ENCODE measurements at regions not wholly inside any gene's neighbourhood (a gene's known extent, or its start where the extent isn't known, plus 50 kb on each side); places are given as distances from the start of the nearest gene placed in this dataset.

DNA sequence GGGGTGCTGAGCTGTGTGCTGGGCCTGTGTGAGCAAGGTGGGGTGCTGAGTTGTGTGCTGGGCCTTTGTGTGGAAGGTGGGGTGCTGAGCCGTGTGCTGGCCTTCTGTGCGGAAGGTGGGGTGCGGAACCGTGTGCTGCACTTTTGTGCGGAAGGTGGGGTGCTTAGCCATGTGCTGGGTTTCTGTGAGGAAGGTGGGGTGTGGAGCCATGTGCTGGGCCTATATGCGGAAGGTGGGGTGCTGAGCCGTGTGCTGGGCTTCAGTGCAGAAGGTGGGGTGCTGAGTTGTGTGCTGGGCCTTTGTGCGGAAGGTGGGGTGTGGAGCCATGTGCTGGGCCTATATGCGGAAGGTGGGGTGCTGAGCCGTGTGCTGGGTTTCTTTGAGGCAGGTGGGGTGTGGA lies 555.4 kb upstream of the EEF2KMT start:
- Histone ChIP-seq H3K36me3 (ENCODE audit: control insufficient read depth in 2 of 2, extremely low read depth in 1 of 2, insufficient read depth in 2 of 2, low read length in 2 of 2) (no peaks in the 10 kb centered on the region), H3K27ac (ENCODE audit: insufficient read depth, low read depth, low read length) (no peak overlapping the region), H3K9me3 (replicated peaks; ENCODE audit: control insufficient read depth, insufficient read depth, low read length) (peaks cover 11% of the 10 kb centered on the region), H2AFZ (ENCODE audit: low read depth, low read length) (no peak overlapping the region), H3K4me3 (replicated peaks in 1 of 3; ENCODE audit: insufficient read depth in 1 of 3, low read depth in 1 of 3, low read length in 3 of 3) (no peak overlapping the region), H3K9me1 (replicated peaks; ENCODE audit: control insufficient read depth, extremely low read depth, insufficient read depth, low read length) (no peaks in the 10 kb centered on the region), H3K4me1 (ENCODE audit: control insufficient read depth, extremely low read depth, insufficient read depth, low read length) (no peaks in the 10 kb centered on the region), H3K9ac (replicated peaks; ENCODE audit: extremely low read depth, insufficient read depth, low read length) (no peak overlapping the region), H4K20me1 (replicated peaks; ENCODE audit: control insufficient read depth, extremely low read depth, insufficient read depth, low read length) (no peaks in the 10 kb centered on the region), H3K79me2 (ENCODE audit: control insufficient read depth, insufficient read depth, low read length) (no peaks in the 10 kb centered on the region), H3K4me2 (ENCODE audit: insufficient read depth, low read length) (no peak overlapping the region), H3K27me3 (ENCODE audit: control insufficient read depth in 2 of 2, insufficient read depth in 2 of 2, low read length in 2 of 2) (no peaks in the 10 kb centered on the region)
- no peak for TF ChIP-seq POLR2A (IDR thresholded peaks at IDR 0.05; ENCODE audit: low read depth, low read length)
- no peak for TF ChIP-seq GATA2 (IDR thresholded peaks at IDR 0.05; ENCODE audit: insufficient read depth, insufficient read length, low read depth, low read length)
- no peak for TF ChIP-seq FOS (IDR thresholded peaks at IDR 0.05; ENCODE audit: borderline replicate concordance, insufficient read depth, low read length)
- TF ChIP-seq MYC (IDR thresholded peaks at IDR 0.05; ENCODE audit: low read depth, low read length): no peak
- no peak for TF ChIP-seq JUN (IDR thresholded peaks at IDR 0.05; ENCODE audit: borderline replicate concordance, insufficient read depth, insufficient read length, low read depth)
- ChIA-PET CTCF (no interaction called here), POLR2A (no interaction called here)
- BruUV-seq (replicated peaks): no TSS peak
- FAIRE-seq: no peak
- intact Hi-C loops (cut with micrococcal nuclease) (no loop called here), dilution Hi-C loops (cut with MboI; ENCODE audit: extremely low pct_ligation_motif_present, low sequenced_read_pairs) (no loop called here)
- DNase-seq (ENCODE audit: low read depth, low spot score): no peak

DNA sequence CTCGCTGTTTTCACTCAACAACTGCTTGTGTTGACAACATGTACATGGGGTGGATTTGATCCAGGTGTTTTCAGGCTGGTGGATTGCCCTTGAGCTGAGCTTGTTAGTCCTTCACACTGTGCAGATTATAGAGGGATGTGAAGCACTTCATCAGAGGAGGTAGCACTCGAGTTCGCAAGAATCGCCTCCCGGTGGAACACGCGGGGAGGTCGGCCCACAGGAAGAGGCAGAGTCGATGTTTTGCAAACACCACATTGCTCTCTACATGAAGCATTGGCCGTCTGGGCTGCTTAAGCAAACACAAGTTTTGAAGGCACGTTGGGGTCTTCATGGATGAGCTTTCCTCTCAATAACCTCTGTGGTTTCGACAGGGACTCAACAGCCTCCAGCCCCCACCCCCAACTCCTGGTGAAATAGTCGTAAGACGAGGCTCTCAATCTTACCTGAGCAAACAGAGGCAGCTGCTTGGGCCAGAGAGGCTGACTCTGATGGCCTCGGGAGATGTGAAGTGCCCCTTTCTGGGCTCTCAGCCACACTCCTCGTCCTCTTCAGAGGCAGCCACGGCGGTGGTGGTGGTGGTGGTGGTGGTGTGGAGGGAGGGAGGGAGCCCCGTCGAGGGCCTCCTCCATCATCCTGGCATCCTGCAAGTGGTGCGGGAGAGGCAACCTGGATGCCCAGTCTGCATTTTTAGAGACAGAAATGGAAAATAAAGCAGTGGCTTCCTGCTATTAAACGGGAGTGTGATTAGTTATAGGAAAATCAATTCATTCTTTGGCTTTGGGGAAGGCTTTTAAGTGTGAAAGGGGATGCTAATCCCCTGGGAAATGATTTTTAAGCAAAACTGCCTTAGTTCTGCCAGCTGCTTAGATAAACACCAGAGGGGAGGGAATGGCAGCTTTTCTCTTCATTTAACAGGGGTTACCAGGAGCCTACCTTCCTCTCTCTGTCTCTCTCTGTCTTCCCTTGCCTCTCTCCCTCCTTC lies 552.5 kb upstream of the EEF2KMT start:
- TF ChIP-seq GATA2 (IDR thresholded peaks at IDR 0.05; ENCODE audit: insufficient read depth, insufficient read length, low read depth, low read length) (no peak), CTCF (IDR thresholded peaks at IDR 0.05; ENCODE audit: extremely low read depth in 1 of 2, insufficient read depth in 1 of 2, low read depth in 1 of 2, low read length in 2 of 2) (no peak), JUN (IDR thresholded peaks at IDR 0.05; ENCODE audit: borderline replicate concordance, insufficient read depth, insufficient read length, low read depth) (no peak), POLR2A (IDR thresholded peaks at IDR 0.05; ENCODE audit: low read depth, low read length) (no peak), MAX (IDR thresholded peaks at IDR 0.05; ENCODE audit: insufficient read depth, insufficient read length) (no peak)
- Histone ChIP-seq H3K9me1 (replicated peaks; ENCODE audit: control insufficient read depth, extremely low read depth, insufficient read depth, low read length) (no peaks in the 10 kb centered on the region), H3K27ac (ENCODE audit: insufficient read depth, low read depth, low read length) (no peak overlapping the region), H3K79me2 (ENCODE audit: control insufficient read depth, insufficient read depth, low read length) (no peaks in the 10 kb centered on the region), H3K27me3 (ENCODE audit: control insufficient read depth in 2 of 2, insufficient read depth in 2 of 2, low read length in 2 of 2) (no peaks in the 10 kb centered on the region), H3K9ac (replicated peaks; ENCODE audit: extremely low read depth, insufficient read depth, low read length) (no peak overlapping the region), H3K4me2 (ENCODE audit: insufficient read depth, low read length) (no peak overlapping the region), H2AFZ (ENCODE audit: low read depth, low read length) (no peak overlapping the region), H3K4me1 (ENCODE audit: control insufficient read depth, extremely low read depth, insufficient read depth, low read length) (no peaks in the 10 kb centered on the region), H4K20me1 (replicated peaks; ENCODE audit: control insufficient read depth, extremely low read depth, insufficient read depth, low read length) (no peaks in the 10 kb centered on the region), H3K9me3 (replicated peaks; ENCODE audit: control insufficient read depth, insufficient read depth, low read length) (peaks cover 15% of the 10 kb centered on the region), H3K4me3 (replicated peaks in 1 of 3; ENCODE audit: insufficient read depth in 1 of 3, low read depth in 1 of 3, low read length in 3 of 3) (no peak overlapping the region), H3K36me3 (ENCODE audit: control insufficient read depth in 2 of 2, extremely low read depth in 1 of 2, insufficient read depth in 2 of 2, low read length in 2 of 2) (no peaks in the 10 kb centered on the region)
- no peak for DNase-seq (ENCODE audit: low read depth, low spot score)
- dilution Hi-C loops (cut with MboI; ENCODE audit: extremely low pct_ligation_motif_present, low sequenced_read_pairs) (no loop called here), intact Hi-C loops (cut with micrococcal nuclease) (no loop called here)
- FAIRE-seq: no peak
- ChIA-PET POLR2A (no interaction called here), CTCF (no interaction called here)
- no TSS peak for BruUV-seq (replicated peaks)
